ENCODE measurements at regions not wholly inside any gene's neighbourhood (a gene's known extent, or its start where the extent isn't known, plus 50 kb on each side); places are given as distances from the start of the nearest gene placed in this dataset.

GRCh38 chr20:51910321-51911050 is 108.2 kb upstream of the SALL4 start:
- DNase-seq (ENCODE audit: low read depth) = peak; percentile 64
- peak overlapping the region; percentile 4 for H3K4me3 ChIP-seq (ENCODE audit: low read depth, low read length)
- no peak for TF ChIP-seq CTCF (IDR thresholded peaks at IDR 0.05; ENCODE audit: low read depth, low read length, missing control alignments)
- in situ Hi-C loops (cut with HindIII; ENCODE audit: low sequenced_read_pairs) = no loop called here

- DNase-seq (ENCODE audit: low read depth) = no peak
- in situ Hi-C loops (cut with HindIII; ENCODE audit: low sequenced_read_pairs) = no loop called here
- no peak for TF ChIP-seq CTCF (IDR thresholded peaks at IDR 0.05; ENCODE audit: low read depth, low read length, missing control alignments)
- no peak overlapping the region for H3K4me3 ChIP-seq (ENCODE audit: low read depth, low read length)
Observed at GRCh38 chr20:51906679-51907078, 104.4 kb upstream of the SALL4 start.

- H3K4me3 ChIP-seq (ENCODE audit: low read depth, low read length) = no peak overlapping the region
- no peak for DNase-seq (ENCODE audit: low read depth)
Observed at GRCh38 chr20:51906049-51906448, 103.7 kb upstream of the SALL4 start.

GRCh38 chr20:51902933-51903332 is 100.6 kb upstream of the SALL4 start:
- no peak for TF ChIP-seq CTCF (IDR thresholded peaks at IDR 0.05; ENCODE audit: low read depth, low read length, missing control alignments)
- no peak overlapping the region for H3K4me3 ChIP-seq (ENCODE audit: low read depth, low read length)
- in situ Hi-C loops (cut with HindIII; ENCODE audit: low sequenced_read_pairs) = no loop called here
- DNase-seq (ENCODE audit: low read depth) = no peak

More at GRCh38 chr20:51906049-51906448, 103.7 kb upstream of the SALL4 start:
- no peak for TF ChIP-seq CTCF (IDR thresholded peaks at IDR 0.05; ENCODE audit: low read depth, low read length, missing control alignments)
- in situ Hi-C loops (cut with HindIII; ENCODE audit: low sequenced_read_pairs) = no loop called here

- in situ Hi-C loops (cut with HindIII; ENCODE audit: low sequenced_read_pairs) = no loop called here
- no peak for DNase-seq (ENCODE audit: low read depth)
- H3K4me3 ChIP-seq (ENCODE audit: low read depth, low read length) = no peak overlapping the region
- TF ChIP-seq CTCF (IDR thresholded peaks at IDR 0.05; ENCODE audit: low read depth, low read length, missing control alignments) = no peak
Observed at GRCh38 chr20:51900443-51900842, 98.1 kb upstream of the SALL4 start.

GRCh38 chr20:51899674-51900073 is 97.4 kb upstream of the SALL4 start:
- no peak overlapping the region for H3K4me3 ChIP-seq (ENCODE audit: low read depth, low read length)
- no peak for TF ChIP-seq CTCF (IDR thresholded peaks at IDR 0.05; ENCODE audit: low read depth, low read length, missing control alignments)
- DNase-seq (ENCODE audit: low read depth) = no peak
- in situ Hi-C loops (cut with HindIII; ENCODE audit: low sequenced_read_pairs) = no loop called here

Measured in astrocyte of the cerebellum (primary cell).